Lung (tissue), 11 donors: ENCODE measurements at regions not wholly inside any gene's neighbourhood (a gene's known extent, or its start where the extent isn't known, plus 50 kb on each side); places are given as distances from the start of the nearest gene placed in this dataset.

Experiments
- ATAC-seq: fragments of 200-7000 bp; cut with Tn5 transposase; one replicate; pipeline ENCODE4 v1.9.1; 2020; ENCODE audit warnings: moderate number of reproducible peaks; ENCODE audit not compliant: insufficient read depth, low FRiP score
- DNase-seq, 3 donors: peaks; one replicate each; pipeline ENCODE4 v3.0.0-alpha.2; 2013 to 2017
- H3K27ac ChIP-seq, 2 donors: one replicate each; pipeline ENCODE4 v1.5.1; 2013; ENCODE audit warnings: mild to moderate bottlenecking in 2 of 2, moderate library complexity in 2 of 2, control low read depth in 1 of 2, inconsistent platforms in 1 of 2, low read depth in 1 of 2, low read length in 1 of 2
- H3K27me3 ChIP-seq, 3 donors: one replicate each; pipeline ENCODE4 v1.5.1; 2013; ENCODE audit warnings: low read length in 2 of 3; ENCODE audit not compliant: control insufficient read depth in 3 of 3, insufficient read depth in 3 of 3
- H3K36me3 ChIP-seq, 4 donors: one replicate each; pipeline ENCODE4 v1.5.1; 2013; ENCODE audit warnings: low read length in 4 of 4, mild to moderate bottlenecking in 1 of 4, moderate library complexity in 1 of 4; ENCODE audit not compliant: control insufficient read depth in 4 of 4, insufficient read depth in 4 of 4
- H3K4me1 ChIP-seq, 5 donors: one replicate each; pipeline ENCODE4 v1.5.1; 2013; ENCODE audit warnings: low read length in 5 of 5, mild to moderate bottlenecking in 2 of 5, moderate library complexity in 1 of 5; ENCODE audit not compliant: control insufficient read depth in 5 of 5, insufficient read depth in 5 of 5
- H3K4me3 ChIP-seq: one replicate; pipeline ENCODE4 v1.5.1; 2013; ENCODE audit warnings: mild to moderate bottlenecking, control low read depth, moderate library complexity
- H3K9ac ChIP-seq, 2 donors: one replicate each; pipeline ENCODE4 v1.5.1; 2013; ENCODE audit warnings: low read length in 2 of 2, control low read depth in 1 of 2; ENCODE audit not compliant: insufficient read depth in 1 of 2
- H3K9me3 ChIP-seq, 4 donors: one replicate each; pipeline ENCODE4 v1.5.1; 2013; ENCODE audit warnings: low read length in 3 of 4, mild to moderate bottlenecking in 1 of 4, moderate library complexity in 1 of 4; ENCODE audit not compliant: control insufficient read depth in 4 of 4, insufficient read depth in 3 of 4
- WGBS, 2 donors: extraction: QIAGEN DNeasy Blood & Tissue Kit; methylation state at CpG; one replicate each; pipeline ENCODE4 v1.1.7; 2013; 5-methylcytosine and 5-hydroxymethylcytosine counted together
- TF ChIP-seq, protein P1 (sequence below): IDR thresholded peaks from 2 replicates; pipeline ENCODE4 v1.5.1; 2012; ENCODE audit warnings: mild to moderate bottlenecking; ENCODE audit errors: control extremely low read depth, extremely low read depth
- donor health status: control.
- donor health status: control.
- donor health status: Bipolar disorder and iron deficiency.
- donor health status: healthy.
- donor health status: DM: yes; HTN: yes; CAD: no.

DNA sequence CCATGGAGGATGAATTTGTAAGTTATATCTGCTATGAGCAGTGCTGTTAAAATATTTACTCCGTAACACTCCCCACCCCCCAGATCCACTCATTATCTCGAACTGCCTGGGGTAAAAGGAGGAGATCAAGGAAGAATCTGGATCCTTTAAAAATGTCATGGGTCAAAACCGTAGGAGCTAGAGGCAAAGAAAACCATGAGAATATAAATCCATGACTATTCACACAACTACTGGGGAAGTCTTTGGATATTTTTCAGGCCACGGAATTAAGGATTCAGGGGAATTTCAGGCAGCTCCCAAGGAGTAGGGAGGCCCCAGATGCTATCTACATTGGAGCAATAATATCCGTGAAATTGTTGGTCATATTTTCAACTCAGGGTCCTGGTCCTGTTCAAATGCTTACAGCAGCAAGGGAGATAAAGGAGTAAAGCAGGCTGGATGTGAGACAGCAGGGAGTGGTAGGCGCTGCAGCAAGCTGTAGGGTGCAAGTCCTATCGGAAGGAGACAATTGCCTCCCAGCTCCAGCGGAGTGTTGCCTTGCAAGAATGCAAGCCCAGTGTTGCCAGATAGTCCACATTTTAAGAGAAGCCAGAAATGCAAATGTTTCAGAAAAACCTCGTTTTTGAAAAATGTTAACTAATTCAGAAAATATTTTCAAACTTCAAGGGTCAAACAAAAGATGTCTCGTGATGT is 116.2 kb upstream of the KIT start:
- peaks cover 0 to 3% (median 0%) of the 10 kb centered on the region in 5 donors for H3K4me1 ChIP-seq
- no peaks in the 10 kb centered on the region for H3K9me3 ChIP-seq
- DNase-seq (no peak), ATAC-seq (no peak)
- no peak overlapping the region for H3K9ac ChIP-seq
- WGBS, 2 donors, result 71 to 85% methylated on average over 10 of the region's 10 CpGs
- TF ChIP-seq, protein P1, sequence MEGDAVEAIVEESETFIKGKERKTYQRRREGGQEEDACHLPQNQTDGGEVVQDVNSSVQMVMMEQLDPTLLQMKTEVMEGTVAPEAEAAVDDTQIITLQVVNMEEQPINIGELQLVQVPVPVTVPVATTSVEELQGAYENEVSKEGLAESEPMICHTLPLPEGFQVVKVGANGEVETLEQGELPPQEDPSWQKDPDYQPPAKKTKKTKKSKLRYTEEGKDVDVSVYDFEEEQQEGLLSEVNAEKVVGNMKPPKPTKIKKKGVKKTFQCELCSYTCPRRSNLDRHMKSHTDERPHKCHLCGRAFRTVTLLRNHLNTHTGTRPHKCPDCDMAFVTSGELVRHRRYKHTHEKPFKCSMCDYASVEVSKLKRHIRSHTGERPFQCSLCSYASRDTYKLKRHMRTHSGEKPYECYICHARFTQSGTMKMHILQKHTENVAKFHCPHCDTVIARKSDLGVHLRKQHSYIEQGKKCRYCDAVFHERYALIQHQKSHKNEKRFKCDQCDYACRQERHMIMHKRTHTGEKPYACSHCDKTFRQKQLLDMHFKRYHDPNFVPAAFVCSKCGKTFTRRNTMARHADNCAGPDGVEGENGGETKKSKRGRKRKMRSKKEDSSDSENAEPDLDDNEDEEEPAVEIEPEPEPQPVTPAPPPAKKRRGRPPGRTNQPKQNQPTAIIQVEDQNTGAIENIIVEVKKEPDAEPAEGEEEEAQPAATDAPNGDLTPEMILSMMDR, result no peak
- H3K4me3 ChIP-seq, result no peak overlapping the region
- H3K36me3 ChIP-seq, result no peaks in the 10 kb centered on the region
- H3K27me3 ChIP-seq, result peaks cover 2 to 3% (median 3%) of the 10 kb centered on the region in 3 donors
- no peak overlapping the region for H3K27ac ChIP-seq

DNA sequence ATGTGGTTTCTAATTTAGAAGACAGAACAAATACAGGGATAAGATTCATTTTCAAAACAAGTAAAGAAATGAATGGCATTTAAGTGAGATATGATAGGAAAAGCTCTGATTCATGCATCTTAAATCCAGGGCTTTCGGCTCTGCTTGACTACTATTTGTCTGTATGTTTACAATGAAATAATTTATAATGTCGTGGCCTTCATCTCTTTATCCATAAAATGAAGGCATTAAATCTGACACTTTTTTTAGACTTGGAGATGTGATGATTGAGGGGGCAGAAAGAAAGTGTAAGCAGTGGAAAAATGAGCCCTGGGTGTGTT is 115.7 kb upstream of the KIT start:
- Histone ChIP-seq H3K27me3 (peaks cover 2 to 3% (median 3%) of the 10 kb centered on the region in 3 donors), H3K27ac (no peak overlapping the region), H3K9me3 (no peaks in the 10 kb centered on the region), H3K9ac (no peak overlapping the region), H3K4me3 (no peak overlapping the region), H3K36me3 (no peaks in the 10 kb centered on the region), H3K4me1 (peaks cover 0 to 6% (median 0%) of the 10 kb centered on the region in 5 donors)
- ATAC-seq, result no peak
- 67 to 77% methylated on average over 2 of the region's 2 CpGs for WGBS, 2 donors
- DNase-seq, result no peak
- TF ChIP-seq, protein P1, result no peak

DNA sequence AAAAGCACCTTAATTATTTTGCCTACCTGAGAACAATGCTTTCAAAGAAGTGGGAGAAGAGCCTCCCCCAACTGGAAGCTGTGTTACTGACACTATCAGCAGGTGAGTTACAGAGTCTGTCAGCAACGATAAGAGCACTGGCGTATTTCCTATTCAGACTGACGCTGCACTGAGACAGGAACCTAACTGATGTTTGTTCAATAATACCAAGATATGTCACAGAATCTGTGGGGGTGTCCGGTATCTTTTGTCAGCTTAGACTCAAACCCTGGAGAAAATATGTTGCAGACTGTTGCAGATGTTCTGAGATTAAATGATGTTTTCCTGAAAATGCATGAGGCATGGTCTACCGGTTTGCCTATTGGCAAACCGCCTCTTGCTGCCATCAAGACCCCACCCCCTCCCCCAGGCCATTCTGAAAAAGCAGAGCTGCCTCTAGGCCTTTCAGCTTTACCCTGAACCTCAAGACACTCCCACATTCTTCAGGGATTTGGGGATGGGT is 115.2 kb upstream of the KIT start:
- Histone ChIP-seq H3K27me3 (peaks cover 2 to 3% (median 3%) of the 10 kb centered on the region in 3 donors), H3K9ac (no peak overlapping the region), H3K27ac (no peak overlapping the region), H3K4me1 (peaks cover 0 to 11% (median 0%) of the 10 kb centered on the region in 5 donors), H3K9me3 (no peaks in the 10 kb centered on the region), H3K4me3 (no peak overlapping the region), H3K36me3 (no peaks in the 10 kb centered on the region)
- ATAC-seq (no peak), DNase-seq (no peak)
- 37 to 53% methylated on average over 6 of the region's 6 CpGs for WGBS, 2 donors
- TF ChIP-seq, protein P1, result no peak
